Hepatocyte (in vitro differentiated cells): ENCODE measurements at regions not wholly inside any gene's neighbourhood (a gene's known extent, or its start where the extent isn't known, plus 50 kb on each side); places are given as distances from the start of the nearest gene placed in this dataset.

Experiments used
- DNase-seq: peaks from one replicate; pipeline ENCODE4 v3.0.0-alpha.2; 2016; ENCODE audit warnings: low spot score
- H2AFZ ChIP-seq: fragments of 200-600 bp; sonication (generic); 2 replicates; pipeline ENCODE4 v1.6.0; 2016; ENCODE audit warnings: antibody characterized with exemption, mild to moderate bottlenecking
- H3K27ac ChIP-seq: fragments of 200-600 bp; sonication (generic); 2 replicates; pipeline ENCODE4 v1.5.1; 2016; ENCODE audit warnings: mild to moderate bottlenecking
- H3K27me3 ChIP-seq: fragments of 200-600 bp; sonication (generic); 2 replicates; pipeline ENCODE4 v1.6.1; 2016
- H3K36me3 ChIP-seq: fragments of 200-600 bp; sonication (generic); replicated peaks from 2 replicates; pipeline ENCODE4 v1.5.1; 2016; ENCODE audit warnings: low read depth; ENCODE audit not compliant: insufficient read depth
- H3K4me1 ChIP-seq: fragments of 200-600 bp; sonication (generic); 2 replicates; pipeline ENCODE4 v1.5.1; 2016; ENCODE audit warnings: mild to moderate bottlenecking, moderate library complexity; ENCODE audit not compliant: insufficient read depth
- H3K4me2 ChIP-seq: fragments of 200-600 bp; sonication (generic); 2 replicates; pipeline ENCODE4 v1.6.0; 2016
- H3K4me3 ChIP-seq: fragments of 200-600 bp; sonication (generic); 2 replicates; pipeline ENCODE4 v1.5.1; 2016; ENCODE audit warnings: mild to moderate bottlenecking
- H3K79me2 ChIP-seq: fragments of 200-600 bp; sonication (generic); 2 replicates; pipeline ENCODE4 v1.6.0; 2017; ENCODE audit warnings: mild to moderate bottlenecking
- H3K9me2 ChIP-seq: fragments of 200-600 bp; sonication (generic); replicated peaks from 2 replicates; pipeline ENCODE4 v1.6.0; 2017; ENCODE audit warnings: mild to moderate bottlenecking; ENCODE audit not compliant: insufficient read depth
- H3K9me3 ChIP-seq: fragments of 200-600 bp; sonication (generic); 2 replicates; pipeline ENCODE4 v1.5.1; 2016; ENCODE audit warnings: low read depth, mild to moderate bottlenecking
- H4K20me1 ChIP-seq: fragments of 200-600 bp; sonication (generic); 2 replicates; pipeline ENCODE4 v1.6.0; 2016; ENCODE audit warnings: mild to moderate bottlenecking; ENCODE audit not compliant: insufficient read depth, poor library complexity, severe bottlenecking
- CTCF ChIP-seq: fragments of 200-600 bp; sonication (generic); IDR thresholded peaks from 2 replicates; pipeline ENCODE4 v1.5.1; 2016; ENCODE audit warnings: antibody characterized with exemption, mild to moderate bottlenecking; ENCODE audit not compliant: poor library complexity
- EZH2 ChIP-seq: fragments of 200-600 bp; sonication (generic); IDR thresholded peaks from 2 replicates; pipeline ENCODE4 v1.6.1; 2016; ENCODE audit warnings: antibody characterized with exemption, mild to moderate bottlenecking, borderline replicate concordance
- EZH2phosphoT487 ChIP-seq: fragments of 200-600 bp; sonication (generic); IDR thresholded peaks from one replicate; pipeline ENCODE4 v1.6.1; 2018; ENCODE audit warnings: antibody characterized with exemption, mild to moderate bottlenecking, low read depth, moderate library complexity; ENCODE audit not compliant: unreplicated experiment, severe bottlenecking
- WGBS: methylation state at CpG from one replicate; pipeline ENCODE4 v1.1.6; 2016; ENCODE audit warnings: low lambda C conversion rate; ENCODE audit errors: missing lambda C conversion rate; 5-methylcytosine and 5-hydroxymethylcytosine counted together

DNA sequence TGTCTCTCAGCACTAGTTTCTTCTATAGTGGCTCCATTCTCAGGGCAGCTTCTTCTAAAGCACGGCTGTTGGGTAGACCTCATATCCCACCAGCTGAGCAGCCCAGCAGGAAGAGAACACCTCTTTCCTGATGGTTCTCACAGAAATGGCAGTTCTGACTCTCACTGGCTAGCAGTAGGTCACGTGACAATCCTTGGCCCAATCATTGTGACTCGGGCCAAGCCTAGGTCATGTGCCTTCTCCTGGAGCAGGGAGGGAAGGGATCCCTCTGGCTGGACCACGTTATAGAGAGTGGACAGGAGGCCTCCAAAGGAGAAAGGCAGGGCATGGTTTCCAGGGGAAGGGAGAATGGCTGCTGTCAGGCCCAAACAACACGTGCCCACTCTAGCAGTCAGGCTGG lies 149.1 kb downstream of the AACS start:
- H3K4me1 ChIP-seq = no peaks in the 10 kb centered on the region
- DNase-seq = no peak
- WGBS = 94% methylated on average over 5 of the region's 5 CpGs
- H3K36me3 ChIP-seq = no peaks in the 10 kb centered on the region
- no peaks in the 10 kb centered on the region for H3K79me2 ChIP-seq
- no peak overlapping the region for H3K4me3 ChIP-seq
- no peaks in the 10 kb centered on the region for H4K20me1 ChIP-seq
- TF ChIP-seq EZH2phosphoT487 (no peak), EZH2 (no peak), CTCF (no peak)
- no peak overlapping the region for H3K4me2 ChIP-seq
- no peak overlapping the region for H3K27ac ChIP-seq
- H2AFZ ChIP-seq = no peak overlapping the region
- H3K9me3 ChIP-seq = no peaks in the 10 kb centered on the region
- peaks cover 7% of the 10 kb centered on the region for H3K27me3 ChIP-seq
- H3K9me2 ChIP-seq = no peaks in the 10 kb centered on the region

DNA sequence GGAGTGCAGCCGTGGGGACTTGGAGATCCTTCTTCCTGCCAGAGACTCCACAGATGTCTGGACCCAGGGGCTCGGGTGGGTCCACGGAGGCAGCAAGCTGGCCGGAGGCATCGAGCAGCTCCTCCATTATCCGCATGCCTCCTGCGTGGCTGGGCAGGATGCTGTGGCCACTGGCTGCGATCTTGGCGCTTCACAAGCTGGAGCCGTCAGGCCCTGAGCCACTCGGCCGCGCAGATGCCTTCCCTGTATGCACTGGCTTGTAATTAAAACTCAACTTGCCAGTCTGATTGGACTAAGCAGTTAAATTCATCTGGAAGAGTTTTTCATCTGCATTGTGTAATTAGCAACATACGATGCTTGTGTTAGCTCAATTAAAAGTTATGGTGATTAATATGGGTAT lies 151.5 kb downstream of the AACS start:
- 82% methylated on average over 14 of the region's 14 CpGs for WGBS

GRCh38 chr12:125217308-125217707 lies 152.1 kb downstream of the AACS start:
- Histone ChIP-seq H3K79me2 (no peaks in the 10 kb centered on the region), H3K4me1 (no peaks in the 10 kb centered on the region), H3K27me3 (no peaks in the 10 kb centered on the region), H3K4me2 (no peak overlapping the region), H3K9me3 (no peaks in the 10 kb centered on the region), H3K9me2 (no peaks in the 10 kb centered on the region), H3K36me3 (no peaks in the 10 kb centered on the region), H2AFZ (no peak overlapping the region), H3K4me3 (no peak overlapping the region), H3K27ac (no peak overlapping the region), H4K20me1 (no peaks in the 10 kb centered on the region)
- 71% methylated on average over 5 of the region's 5 CpGs for WGBS
- TF ChIP-seq CTCF = no peak
- TF ChIP-seq EZH2phosphoT487 = no peak
- no peak for TF ChIP-seq EZH2
- DNase-seq = no peak

More for the DNA sequence above, 151.5 kb downstream of the AACS start:
- Histone ChIP-seq H3K4me1 (no peaks in the 10 kb centered on the region), H3K36me3 (no peaks in the 10 kb centered on the region), H3K27me3 (no peaks in the 10 kb centered on the region), H3K4me3 (no peak overlapping the region), H2AFZ (no peak overlapping the region), H3K4me2 (no peak overlapping the region), H4K20me1 (no peaks in the 10 kb centered on the region), H3K79me2 (no peaks in the 10 kb centered on the region), H3K9me2 (no peaks in the 10 kb centered on the region), H3K9me3 (no peaks in the 10 kb centered on the region), H3K27ac (no peak overlapping the region)
- TF ChIP-seq EZH2 (no peak), EZH2phosphoT487 (no peak)
- DNase-seq = no peak

DNA sequence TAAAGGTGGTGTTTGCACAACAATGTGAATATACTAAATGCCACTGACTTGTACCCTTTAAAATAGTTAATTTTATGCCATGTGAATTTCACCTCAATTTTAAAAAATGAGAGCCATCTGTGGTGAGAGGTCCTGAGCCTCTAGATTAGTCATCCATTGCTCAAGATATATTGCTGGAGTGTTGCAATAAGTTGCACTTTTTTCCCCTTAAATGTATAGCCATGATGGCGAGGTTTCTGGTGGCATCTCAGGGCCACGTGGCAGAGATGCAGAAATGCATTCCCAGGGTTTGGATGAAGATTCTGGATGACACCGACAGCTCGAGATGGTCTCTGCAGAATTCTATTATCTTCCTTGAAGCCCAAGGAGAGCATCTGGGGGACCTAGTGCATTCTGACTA lies 153.7 kb downstream of the AACS start:
- H3K9me2 ChIP-seq = no peaks in the 10 kb centered on the region
- WGBS = 88% methylated on average over 4 of the region's 4 CpGs

More for the DNA sequence above, 153.7 kb downstream of the AACS start:
- no peak for DNase-seq
- no peaks in the 10 kb centered on the region for H3K79me2 ChIP-seq
- no peak overlapping the region for H3K4me2 ChIP-seq
- no peak overlapping the region for H3K4me3 ChIP-seq
- TF ChIP-seq EZH2phosphoT487 (no peak), CTCF (no peak), EZH2 (no peak)
- no peaks in the 10 kb centered on the region for H3K9me3 ChIP-seq
- H2AFZ ChIP-seq = no peak overlapping the region
- no peaks in the 10 kb centered on the region for H3K4me1 ChIP-seq
- no peaks in the 10 kb centered on the region for H3K36me3 ChIP-seq
- no peak overlapping the region for H3K27ac ChIP-seq
- no peaks in the 10 kb centered on the region for H4K20me1 ChIP-seq
- no peaks in the 10 kb centered on the region for H3K27me3 ChIP-seq
